SW 1271 (cell line): ENCODE measurements at regions not wholly inside any gene's neighbourhood (a gene's known extent, or its start where the extent isn't known, plus 50 kb on each side); places are given as distances from the start of the nearest gene placed in this dataset.
"Not testable (repeated sequence)": the region's sequence is repeated elsewhere in the genome, so short reads cannot be mapped to it uniquely, and the experiment has no call there.

Experiments used
- DNase-seq, 2 experiments: peaks; one replicate each; lab custom pipeline; 2025; lab: John Stamatoyannopoulos, UW

GRCh38 chrX:4675686-4676300 lies 962.3 kb upstream of the PRKX start:
- DNase-seq = no peak

- DNase-seq = no peak
These were observed 960.8 kb upstream of the PRKX start for GRCh38 chrX:4674028-4674782.

- no peak for DNase-seq
These were observed 957.9 kb upstream of the PRKX start for GRCh38 chrX:4671344-4671743.

GRCh38 chrX:4670606-4671005 lies 957.2 kb upstream of the PRKX start:
- no peak for DNase-seq

GRCh38 chrX:4668802-4669536 lies 955.5 kb upstream of the PRKX start:
- no peak for DNase-seq

GRCh38 chrX:4663085-4663484 lies 949.6 kb upstream of the PRKX start:
- DNase-seq = no peak

- DNase-seq = no peak
These were observed 948.3 kb upstream of the PRKX start for GRCh38 chrX:4661771-4662170.

GRCh38 chrX:4656419-4656818 lies 943.0 kb upstream of the PRKX start:
- DNase-seq = no peak

GRCh38 chrX:4655743-4656142 lies 942.3 kb upstream of the PRKX start:
- no peak for DNase-seq

- no peak for DNase-seq
These were observed 928.7 kb upstream of the PRKX start for GRCh38 chrX:4642114-4642513.

GRCh38 chrX:4638036-4638435 lies 924.6 kb upstream of the PRKX start:
- DNase-seq = no peak

- DNase-seq = no peak
These were observed 914.0 kb upstream of the PRKX start for GRCh38 chrX:4627414-4627813.

- no peak for DNase-seq
These were observed 909.2 kb upstream of the PRKX start for GRCh38 chrX:4622486-4623167.

- not testable (repeated sequence) for DNase-seq
These were observed 900.2 kb upstream of the PRKX start for GRCh38 chrX:4613651-4614050.

GRCh38 chrX:4588893-4589292 lies 875.4 kb upstream of the PRKX start:
- DNase-seq = no peak

- DNase-seq = no peak
These were observed 875.0 kb upstream of the PRKX start for GRCh38 chrX:4588466-4588865.

GRCh38 chrX:4588056-4588455 lies 874.6 kb upstream of the PRKX start:
- DNase-seq = no peak

GRCh38 chrX:4579999-4580398 lies 866.5 kb upstream of the PRKX start:
- no peak for DNase-seq

- no peak for DNase-seq
These were observed 866.0 kb upstream of the PRKX start for GRCh38 chrX:4579480-4579879.

GRCh38 chrX:4572691-4573090 lies 859.2 kb upstream of the PRKX start:
- no peak for DNase-seq

- no peak for DNase-seq
These were observed 856.7 kb upstream of the PRKX start for GRCh38 chrX:4570151-4570550.

GRCh38 chrX:4560192-4560591 lies 846.7 kb upstream of the PRKX start:
- DNase-seq = no peak

GRCh38 chrX:4550018-4550417 lies 836.6 kb upstream of the PRKX start:
- DNase-seq = no peak
